ENCODE measurements at regions not wholly inside any gene's neighbourhood (a gene's known extent, or its start where the extent isn't known, plus 50 kb on each side); places are given as distances from the start of the nearest gene placed in this dataset.

- TF ChIP-seq POLR2A (IDR thresholded peaks at IDR 0.05) (no peak), CTCF (IDR thresholded peaks at IDR 0.05) (no peak)
These were observed 538.2 kb upstream of the TNP1 start for GRCh38 chr2:217398101-217398500.

Data from body of pancreas (tissue), 4 donors.